A673 (cell line): ENCODE measurements at regions not wholly inside any gene's neighbourhood (a gene's known extent, or its start where the extent isn't known, plus 50 kb on each side); places are given as distances from the start of the nearest gene placed in this dataset.

Source experiments
- BruUV-seq: library from RNA; stranded (reverse); fragments of 400-500 nt; replicated peaks from 2 replicates; lab custom pipeline; 2021; lab: Mats Ljungman, UMichigan
- CTCF ChIA-PET: fragments of 300-600 bp; sonication (Branson Sonifier 250); formaldehyde crosslinking; loops from one replicate; lab custom pipeline; 2022; ENCODE audit warnings: antibody characterized with exemption; lab: Charles Lee
- POLR2A ChIA-PET: fragments of 300-600 bp; sonication (Branson Sonifier 250); formaldehyde crosslinking; loops from one replicate; lab custom pipeline; 2022; ENCODE audit warnings: antibody characterized with exemption; ENCODE audit not compliant: low non-redundant PET; lab: Charles Lee
- DNase-seq: peaks from one replicate; pipeline ENCODE4 v3.0.0-alpha.2; 2015; ENCODE audit warnings: low spot score
- H3K27ac ChIP-seq: fragments of 200-600 bp; sonication (generic); 2 replicates; pipeline ENCODE4 v1.5.1; 2016; ENCODE audit warnings: mixed run types, low read depth, mild to moderate bottlenecking, mixed read lengths, antibody characterized with exemption, low read length; ENCODE audit not compliant: poor library complexity, severe bottlenecking
- H3K27me3 ChIP-seq: fragments of 200-600 bp; sonication (generic); replicated peaks from 2 replicates; pipeline ENCODE4 v1.6.1; 2017; ENCODE audit warnings: mixed run types, low read depth, mild to moderate bottlenecking, mixed read lengths, antibody characterized with exemption, low read length; ENCODE audit not compliant: insufficient read depth, poor library complexity
- H3K36me3 ChIP-seq: fragments of 200-600 bp; sonication (generic); 2 replicates; pipeline ENCODE4 v1.6.1; 2016; ENCODE audit warnings: mixed run types, mild to moderate bottlenecking, mixed read lengths, antibody characterized with exemption, low read length; ENCODE audit not compliant: insufficient read depth, poor library complexity, severe bottlenecking
- H3K4me1 ChIP-seq: fragments of 200-600 bp; sonication (generic); 2 replicates; pipeline ENCODE4 v1.6.1; 2017; ENCODE audit warnings: mixed run types, mild to moderate bottlenecking, mixed read lengths, antibody characterized with exemption, low read length; ENCODE audit not compliant: insufficient read depth, poor library complexity, severe bottlenecking
- H3K4me3 ChIP-seq: fragments of 200-600 bp; sonication (generic); 2 replicates; pipeline ENCODE4 v1.5.1; 2016; ENCODE audit warnings: low read depth, mixed run types, mild to moderate bottlenecking, mixed read lengths, low read length; ENCODE audit not compliant: poor library complexity, severe bottlenecking
- H3K9me3 ChIP-seq: fragments of 200-600 bp; sonication (generic); 2 replicates; pipeline ENCODE4 v1.6.1; 2016; ENCODE audit warnings: mixed run types, low read depth, mild to moderate bottlenecking, mixed read lengths, antibody characterized with exemption, low read length; ENCODE audit not compliant: poor library complexity, severe bottlenecking
- CTCF ChIP-seq: fragments of 300-800, 200-600 bp; sonication (generic); conservative IDR thresholded peaks from 2 replicates; pipeline ENCODE4 v1.5.1; 2017; ENCODE audit warnings: low read depth, mild to moderate bottlenecking, antibody characterized with exemption, low read length, moderate library complexity, mixed read lengths
- EZH2 ChIP-seq: fragments of 200-600 bp; sonication (generic); IDR thresholded peaks from 2 replicates; pipeline ENCODE4 v1.6.1; 2017; ENCODE audit warnings: borderline replicate concordance, low read depth, mild to moderate bottlenecking, mixed read lengths, antibody characterized with exemption, low read length; ENCODE audit not compliant: poor library complexity, severe bottlenecking
- intact Hi-C: fragments of 100-400 bp; cut with micrococcal nuclease; formaldehyde crosslinking; loops from one replicate; pipeline ENCODE4 v1.10.0; 2022; ENCODE audit not compliant: unreplicated experiment

DNA sequence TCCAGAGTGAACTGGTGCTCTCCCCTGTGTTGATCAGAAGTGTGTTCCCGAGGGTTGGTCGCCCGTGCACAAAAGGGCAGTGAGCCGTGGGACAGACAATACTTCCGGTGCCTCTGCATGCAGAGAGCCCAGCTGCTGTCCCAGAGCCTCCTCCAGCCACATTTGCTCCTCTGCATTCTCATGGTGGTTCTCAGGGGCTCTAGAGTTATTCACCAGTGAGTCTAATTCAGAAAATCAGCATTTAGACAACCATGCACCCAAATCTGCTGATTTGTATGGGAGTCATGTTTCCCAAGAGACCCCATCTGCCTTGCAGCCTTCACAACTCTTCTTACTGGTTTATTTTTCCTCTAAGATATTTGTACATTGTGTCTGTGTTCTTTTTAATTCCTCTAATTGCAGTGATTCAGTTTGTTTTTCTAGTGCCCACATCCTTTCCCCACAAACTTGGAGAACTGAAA lies 107.0 kb upstream of the SPRED1 start:
- no TSS peak for BruUV-seq
- CTCF ChIA-PET, result no interaction called here
- H3K4me1 ChIP-seq, result no peaks in the 10 kb centered on the region
- TF ChIP-seq CTCF (no peak), EZH2 (no peak)
- no peaks in the 10 kb centered on the region for H3K27me3 ChIP-seq
- no peak overlapping the region for H3K4me3 ChIP-seq
- POLR2A ChIA-PET, result no interaction called here
- peaks cover 1% of the 10 kb centered on the region for H3K9me3 ChIP-seq
- no peak for DNase-seq
- intact Hi-C loops, result no loop called here
- H3K36me3 ChIP-seq, result no peaks in the 10 kb centered on the region
- H3K27ac ChIP-seq, result no peak overlapping the region

GRCh38 chr15:38147246-38147645 lies 105.4 kb upstream of the SPRED1 start:
- no peak for DNase-seq
- intact Hi-C loops, result no loop called here
- Histone ChIP-seq H3K27me3 (no peaks in the 10 kb centered on the region), H3K9me3 (peaks cover 8% of the 10 kb centered on the region), H3K4me1 (no peaks in the 10 kb centered on the region), H3K27ac (no peak overlapping the region), H3K36me3 (no peaks in the 10 kb centered on the region), H3K4me3 (no peak overlapping the region)
- TF ChIP-seq CTCF (no peak), EZH2 (no peak)
- CTCF ChIA-PET, result no interaction called here
- no TSS peak for BruUV-seq
- POLR2A ChIA-PET, result no interaction called here

DNA sequence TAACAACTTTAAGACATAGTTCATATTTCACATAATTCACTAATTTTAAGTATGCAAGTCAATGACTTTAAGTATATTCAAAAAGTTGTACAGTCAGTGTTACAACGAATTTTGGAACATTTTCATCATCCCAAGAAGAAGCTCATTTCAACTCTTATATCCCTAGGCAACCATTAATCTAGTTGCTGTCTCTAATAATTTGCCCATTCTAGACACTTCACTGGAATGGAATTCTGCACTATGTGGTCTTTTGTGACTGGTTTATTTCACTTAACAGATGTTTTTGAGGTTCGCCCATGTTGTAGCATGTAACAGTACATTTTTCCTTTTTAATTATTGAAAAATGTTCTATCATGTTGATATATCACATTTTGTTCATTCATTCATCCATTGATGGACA lies 104.2 kb upstream of the SPRED1 start:
- POLR2A ChIA-PET, result no interaction called here
- TF ChIP-seq EZH2, result no peak

DNA sequence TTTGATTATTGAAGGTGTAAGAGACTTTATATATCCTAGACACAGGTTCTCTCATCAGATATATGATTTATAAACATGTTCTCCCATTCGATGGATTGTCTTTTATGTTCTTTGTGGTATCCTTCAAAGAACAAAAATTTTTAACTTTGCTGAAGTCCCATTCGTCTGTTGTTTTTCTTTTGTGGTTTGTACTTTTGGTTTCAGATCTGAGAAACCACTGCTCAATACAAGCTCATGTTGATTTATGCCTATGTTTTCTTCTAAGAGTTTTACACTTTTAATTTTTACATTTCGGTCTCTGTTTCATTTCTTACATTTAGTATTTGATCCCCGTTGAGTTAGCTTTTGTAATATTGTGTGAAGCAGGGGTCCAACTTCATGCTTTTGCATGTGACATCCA lies 103.3 kb upstream of the SPRED1 start:
- Histone ChIP-seq H3K36me3 (no peaks in the 10 kb centered on the region), H3K9me3 (peaks cover 8% of the 10 kb centered on the region), H3K27ac (no peak overlapping the region), H3K27me3 (no peaks in the 10 kb centered on the region), H3K4me1 (no peaks in the 10 kb centered on the region), H3K4me3 (no peak overlapping the region)
- CTCF ChIA-PET, result interaction anchor here (0.6 kb wide), 1 partner anchor 209 kb away, joined by 9 read pairs; no protein-coding TSS in a partner anchor
- TF ChIP-seq CTCF, result no peak
- TF ChIP-seq EZH2, result no peak
- no peak for DNase-seq
- POLR2A ChIA-PET, result no interaction called here
- intact Hi-C loops, result no loop called here
- BruUV-seq, result no TSS peak

More for the DNA sequence above, 104.2 kb upstream of the SPRED1 start:
- no peaks in the 10 kb centered on the region for H3K27me3 ChIP-seq
- no peaks in the 10 kb centered on the region for H3K4me1 ChIP-seq
- DNase-seq, result no peak
- BruUV-seq, result no TSS peak
- no peaks in the 10 kb centered on the region for H3K36me3 ChIP-seq
- CTCF ChIA-PET, result no interaction called here
- H3K4me3 ChIP-seq, result no peak overlapping the region
- peaks cover 8% of the 10 kb centered on the region for H3K9me3 ChIP-seq
- H3K27ac ChIP-seq, result no peak overlapping the region
- intact Hi-C loops, result no loop called here
